RWPE2 (cell line): ENCODE measurements at regions not wholly inside any gene's neighbourhood (a gene's known extent, or its start where the extent isn't known, plus 50 kb on each side); places are given as distances from the start of the nearest gene placed in this dataset.
A peak's percentile ranks its signal among the peaks of the same experiment; 100 is the strongest.

Source experiments
- ATAC-seq: fragments of 200-7000 bp; cut with Tn5 transposase; 3 replicates; pipeline ENCODE4 v1.9.1; 2021; ENCODE audit warnings: low read depth
- DNase-seq: peaks from one replicate; pipeline ENCODE4 v3.0.0-alpha.2; 2020; ENCODE audit warnings: low spot score
- H3K27ac ChIP-seq: fragments of 450-650 bp; 2 replicates; pipeline ENCODE4 v1.5.1; 2017; ENCODE audit warnings: mild to moderate bottlenecking; ENCODE audit not compliant: poor library complexity, severe bottlenecking
- H3K27me3 ChIP-seq: fragments of 250-450 bp; sonication (Bioruptor Pico); 2 replicates; pipeline ENCODE4 v1.5.1; 2021; ENCODE audit warnings: mild to moderate bottlenecking, moderate library complexity; ENCODE audit not compliant: insufficient read depth, poor library complexity, severe bottlenecking
- H3K36me3 ChIP-seq: fragments of 250-450 bp; sonication (Bioruptor Pico); 2 replicates; pipeline ENCODE4 v1.5.1; 2020; ENCODE audit warnings: low read depth, mild to moderate bottlenecking, moderate library complexity
- H3K4me1 ChIP-seq: fragments of 250-450 bp; sonication (Bioruptor Pico); 2 replicates; pipeline ENCODE4 v1.5.1; 2021; ENCODE audit warnings: mild to moderate bottlenecking, moderate library complexity; ENCODE audit not compliant: insufficient read depth, poor library complexity, severe bottlenecking
- H3K4me3 ChIP-seq: fragments of 250-450 bp; sonication (Bioruptor Pico); 2 replicates; pipeline ENCODE4 v1.5.1; 2021; ENCODE audit warnings: mild to moderate bottlenecking, moderate library complexity; ENCODE audit not compliant: severe bottlenecking
- H3K9me3 ChIP-seq: fragments of 250-450 bp; sonication (Bioruptor Pico); 2 replicates; pipeline ENCODE4 v1.5.1; 2021; ENCODE audit warnings: mild to moderate bottlenecking, moderate library complexity; ENCODE audit not compliant: severe bottlenecking
- TF ChIP-seq, protein P1 (sequence below): fragments of 450-650 bp; IDR thresholded peaks from one replicate; pipeline ENCODE4 v1.5.1; 2017; ENCODE audit warnings: mild to moderate bottlenecking, moderate library complexity; ENCODE audit not compliant: poor library complexity, severe bottlenecking

DNA sequence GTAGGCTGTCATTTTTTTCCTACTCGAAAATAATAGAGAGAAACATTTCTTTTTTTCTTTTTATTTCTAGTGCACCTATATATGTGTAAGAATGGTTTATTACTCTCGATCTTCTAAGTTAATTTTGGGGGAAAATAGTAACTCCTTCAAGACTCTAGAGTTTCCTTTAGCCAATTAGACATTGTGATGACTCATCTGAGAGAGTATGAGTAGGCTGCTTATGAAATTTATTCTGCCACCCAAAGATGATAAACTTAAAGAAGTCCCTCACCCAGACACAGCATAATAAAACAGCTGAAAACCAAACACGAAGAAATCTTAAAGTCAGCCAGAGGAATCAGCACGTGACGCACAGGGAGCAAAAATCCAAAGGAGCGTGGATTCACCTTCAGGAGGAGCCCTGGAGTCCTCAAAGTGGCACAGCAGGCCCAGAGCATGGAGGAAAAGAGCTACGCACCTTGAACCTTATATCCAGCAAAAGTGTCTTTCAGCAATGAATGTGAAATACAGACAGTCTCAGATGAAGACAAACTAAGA lies 81.9 kb downstream of the ERMARD start:
- Histone ChIP-seq H3K4me3 (no peak overlapping the region), H3K4me1 (peaks cover 5% of the 10 kb centered on the region), H3K27me3 (no peaks in the 10 kb centered on the region), H3K27ac (no peak overlapping the region), H3K36me3 (no peaks in the 10 kb centered on the region), H3K9me3 (no peaks in the 10 kb centered on the region)
- ATAC-seq (no peak), DNase-seq (no peak)
- TF ChIP-seq, protein P1, sequence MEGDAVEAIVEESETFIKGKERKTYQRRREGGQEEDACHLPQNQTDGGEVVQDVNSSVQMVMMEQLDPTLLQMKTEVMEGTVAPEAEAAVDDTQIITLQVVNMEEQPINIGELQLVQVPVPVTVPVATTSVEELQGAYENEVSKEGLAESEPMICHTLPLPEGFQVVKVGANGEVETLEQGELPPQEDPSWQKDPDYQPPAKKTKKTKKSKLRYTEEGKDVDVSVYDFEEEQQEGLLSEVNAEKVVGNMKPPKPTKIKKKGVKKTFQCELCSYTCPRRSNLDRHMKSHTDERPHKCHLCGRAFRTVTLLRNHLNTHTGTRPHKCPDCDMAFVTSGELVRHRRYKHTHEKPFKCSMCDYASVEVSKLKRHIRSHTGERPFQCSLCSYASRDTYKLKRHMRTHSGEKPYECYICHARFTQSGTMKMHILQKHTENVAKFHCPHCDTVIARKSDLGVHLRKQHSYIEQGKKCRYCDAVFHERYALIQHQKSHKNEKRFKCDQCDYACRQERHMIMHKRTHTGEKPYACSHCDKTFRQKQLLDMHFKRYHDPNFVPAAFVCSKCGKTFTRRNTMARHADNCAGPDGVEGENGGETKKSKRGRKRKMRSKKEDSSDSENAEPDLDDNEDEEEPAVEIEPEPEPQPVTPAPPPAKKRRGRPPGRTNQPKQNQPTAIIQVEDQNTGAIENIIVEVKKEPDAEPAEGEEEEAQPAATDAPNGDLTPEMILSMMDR = no peak

DNA sequence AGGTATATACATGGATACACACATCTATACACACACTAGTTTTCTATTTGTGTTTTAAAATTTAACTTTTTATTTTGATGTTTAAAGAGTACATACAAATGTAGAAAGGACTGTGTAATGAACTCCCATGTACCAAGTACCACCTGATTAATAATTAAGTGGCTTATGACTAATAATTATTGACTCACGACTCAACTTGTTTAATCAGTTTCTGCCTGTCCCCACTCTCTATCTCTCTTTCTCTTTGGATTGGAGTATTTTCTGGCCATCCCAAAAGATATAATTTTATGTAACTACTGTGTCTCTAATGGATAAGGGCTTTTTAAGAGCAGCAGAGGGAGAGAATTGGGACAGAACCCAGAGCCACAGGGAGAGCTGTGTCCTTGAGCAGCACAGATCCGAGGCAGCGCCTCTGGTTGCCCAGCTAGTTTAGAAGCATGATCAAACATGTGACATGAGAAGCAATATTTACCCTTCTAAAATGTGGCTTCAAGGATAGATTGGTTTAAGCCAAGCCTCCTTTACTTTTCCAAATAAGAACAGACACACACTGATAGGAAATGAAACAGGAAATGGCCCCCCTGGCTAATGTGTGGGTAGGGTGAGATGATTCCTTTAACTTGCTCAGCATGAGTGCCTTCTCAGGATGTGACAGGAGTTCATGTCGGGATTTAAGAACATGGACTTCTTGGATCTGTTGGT lies 81.0 kb downstream of the ERMARD start:
- no peak for DNase-seq
- no peak for ATAC-seq
- Histone ChIP-seq H3K36me3 (no peaks in the 10 kb centered on the region), H3K4me1 (peaks cover 5% of the 10 kb centered on the region), H3K4me3 (no peak overlapping the region), H3K27me3 (no peaks in the 10 kb centered on the region), H3K27ac (no peak overlapping the region), H3K9me3 (no peaks in the 10 kb centered on the region)
- TF ChIP-seq, protein P1 = no peak

DNA sequence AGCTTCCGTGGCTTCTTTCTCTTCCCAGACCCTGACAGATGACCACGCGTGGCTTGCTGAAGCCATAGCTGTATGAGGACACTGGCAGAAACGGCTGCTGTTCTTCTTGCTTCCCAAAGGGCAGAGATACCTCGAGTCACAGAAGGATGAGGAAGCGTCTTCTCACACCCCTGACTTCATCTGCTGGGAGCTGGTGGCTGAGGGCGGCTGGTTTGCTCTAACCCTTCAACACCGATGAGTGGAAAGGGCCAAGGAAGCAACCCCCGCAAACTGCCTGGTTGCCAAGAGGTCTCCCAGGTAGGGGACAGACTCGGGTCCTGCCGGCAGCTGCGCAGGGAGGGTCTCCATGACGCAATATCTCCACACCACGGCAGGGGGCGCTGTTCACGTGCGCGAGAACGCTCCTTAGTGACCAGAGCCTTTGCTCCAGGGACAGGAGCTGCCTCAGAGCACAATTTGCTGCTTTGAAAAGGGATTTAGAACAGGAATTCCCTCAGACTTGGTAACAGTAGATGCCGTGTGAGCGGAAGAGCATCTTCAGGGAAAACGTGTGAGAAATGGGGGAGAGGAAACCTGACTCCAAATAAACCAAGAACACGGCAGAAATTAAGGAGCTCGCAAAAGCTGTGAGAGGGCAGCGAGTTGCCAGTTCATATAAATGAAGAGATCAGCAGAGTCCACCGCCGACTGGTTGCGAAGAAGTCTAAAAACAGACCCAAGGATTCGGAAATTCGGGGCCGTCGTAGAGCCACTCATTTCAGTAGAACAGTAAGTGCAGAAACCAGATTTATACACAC lies 80.2 kb downstream of the ERMARD start:
- Histone ChIP-seq H3K36me3 (no peaks in the 10 kb centered on the region), H3K27me3 (no peaks in the 10 kb centered on the region), H3K9me3 (no peaks in the 10 kb centered on the region), H3K4me3 (no peak overlapping the region), H3K27ac (no peak overlapping the region), H3K4me1 (peaks cover 5% of the 10 kb centered on the region)
- ATAC-seq (peak; percentile 70), DNase-seq (no peak)
- TF ChIP-seq, protein P1 = peak; percentile 89
